Left hindlimb (tissue), 1 donor: ENCODE measurements at regions not wholly inside any gene's neighbourhood (a gene's known extent, or its start where the extent isn't known, plus 50 kb on each side); places are given as distances from the start of the nearest gene placed in this dataset.
"Not testable (repeated sequence)": the region's sequence is repeated elsewhere in the genome, so short reads cannot be mapped to it uniquely, and the experiment has no call there.

Source experiments
- DNase-seq: peaks from one replicate; pipeline ENCODE4 v3.0.0-alpha.2; 2018

DNA sequence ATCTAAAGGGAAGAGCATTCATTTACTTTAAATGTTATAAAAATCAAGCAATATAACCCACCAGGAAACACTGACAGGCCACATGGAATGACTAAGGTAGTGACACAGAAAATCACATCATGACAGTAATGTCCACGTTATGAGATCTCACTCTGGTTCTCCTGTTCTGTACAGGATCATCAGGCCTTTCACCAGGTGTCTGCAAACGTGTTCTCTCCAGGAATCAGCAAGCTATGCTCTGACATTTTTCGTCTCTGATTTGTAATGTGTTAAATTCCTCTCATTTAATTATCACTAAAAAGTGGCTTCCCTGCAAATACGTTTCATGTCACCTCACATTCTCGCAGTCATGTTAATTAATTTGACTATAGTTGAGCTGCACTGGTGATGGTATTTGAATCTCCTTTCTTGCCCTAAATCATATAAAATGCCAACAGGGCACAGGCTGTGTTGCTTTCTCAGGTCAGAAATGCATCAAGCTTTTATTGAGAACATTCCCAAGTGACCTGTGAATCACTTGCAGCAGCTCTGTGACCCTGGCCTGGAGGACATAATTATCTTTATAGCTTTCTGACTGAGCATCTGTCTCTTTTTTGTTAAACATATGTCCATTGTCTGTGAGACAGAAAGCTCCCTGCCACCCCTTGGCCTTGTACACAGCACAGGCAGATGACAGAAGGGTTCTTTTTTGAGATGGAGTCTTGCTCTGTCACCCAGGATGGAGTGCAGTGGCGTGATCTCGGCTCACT is 196.2 kb downstream of the DIRAS2 start:
- no peak for DNase-seq

DNA sequence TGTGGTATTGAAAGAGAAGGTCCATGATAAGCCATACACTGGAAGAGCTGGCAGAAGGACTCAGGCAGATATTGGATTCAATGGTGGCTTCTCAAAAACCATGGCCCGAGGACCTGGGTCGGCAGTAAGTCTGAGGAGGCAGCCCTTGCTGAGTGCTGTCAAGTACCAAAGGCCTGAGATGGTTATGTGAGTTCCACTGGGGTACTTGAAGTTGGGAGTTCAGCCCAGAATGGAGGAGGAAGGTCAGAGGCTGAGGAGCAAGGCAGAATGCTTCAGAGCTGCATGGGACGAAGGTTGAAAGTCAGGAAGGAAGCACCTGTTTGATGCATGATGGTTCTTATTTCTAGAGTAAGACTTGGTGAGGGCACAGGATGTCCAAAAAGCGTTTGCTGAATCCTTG is 194.9 kb downstream of the DIRAS2 start:
- no peak for DNase-seq

DNA sequence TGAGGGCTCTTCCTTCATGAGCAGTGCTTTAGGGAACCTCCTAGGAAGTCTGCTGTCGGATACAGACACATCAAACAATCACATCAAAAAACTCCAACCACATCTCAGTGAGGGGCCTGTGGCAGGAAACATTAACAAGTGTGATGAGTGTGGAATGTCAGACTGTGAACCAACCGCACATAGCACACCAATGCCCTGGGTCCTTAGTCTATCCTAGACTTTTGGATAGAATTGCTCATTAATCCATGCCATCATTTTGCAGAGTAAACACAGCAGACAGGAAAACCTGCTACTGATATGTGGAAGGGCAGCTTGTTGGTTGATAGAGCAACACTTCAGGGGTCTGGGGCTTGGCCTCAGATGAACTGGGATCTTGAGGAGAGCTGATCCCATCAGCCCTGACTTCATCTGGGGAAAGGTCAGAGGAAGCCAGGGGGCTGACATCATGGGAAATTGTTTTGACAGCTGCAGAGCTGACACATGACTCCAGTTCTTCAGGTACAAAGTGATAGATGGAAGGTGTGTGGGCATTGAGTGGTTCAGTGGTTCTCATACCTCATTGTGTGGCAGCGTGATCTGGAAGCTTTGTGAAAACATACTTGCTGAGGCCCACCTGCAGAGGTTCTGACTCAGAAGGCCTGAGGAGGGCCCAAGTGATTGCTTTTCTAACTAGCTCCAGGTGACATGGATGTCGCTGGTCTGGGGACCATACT is 193.3 kb downstream of the DIRAS2 start:
- DNase-seq: no peak

DNA sequence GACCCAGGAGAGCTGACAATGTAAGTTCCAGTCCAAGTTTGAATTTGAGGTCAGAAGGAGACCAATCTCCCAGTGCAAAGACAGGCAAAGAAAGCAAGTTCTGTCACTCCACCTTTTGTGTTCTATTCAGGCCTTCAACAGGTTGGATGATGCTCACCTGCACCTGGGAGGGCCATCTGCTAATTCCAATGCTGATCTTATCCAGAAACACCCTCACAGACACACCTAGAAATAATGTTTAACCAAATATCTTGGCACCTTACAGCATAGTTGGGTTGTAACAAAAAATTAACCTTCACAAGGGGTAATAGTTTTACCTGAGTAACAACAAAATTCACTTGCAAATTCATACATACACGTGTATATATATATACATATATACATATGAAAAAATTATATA is 190.8 kb downstream of the DIRAS2 start:
- no peak for DNase-seq

DNA sequence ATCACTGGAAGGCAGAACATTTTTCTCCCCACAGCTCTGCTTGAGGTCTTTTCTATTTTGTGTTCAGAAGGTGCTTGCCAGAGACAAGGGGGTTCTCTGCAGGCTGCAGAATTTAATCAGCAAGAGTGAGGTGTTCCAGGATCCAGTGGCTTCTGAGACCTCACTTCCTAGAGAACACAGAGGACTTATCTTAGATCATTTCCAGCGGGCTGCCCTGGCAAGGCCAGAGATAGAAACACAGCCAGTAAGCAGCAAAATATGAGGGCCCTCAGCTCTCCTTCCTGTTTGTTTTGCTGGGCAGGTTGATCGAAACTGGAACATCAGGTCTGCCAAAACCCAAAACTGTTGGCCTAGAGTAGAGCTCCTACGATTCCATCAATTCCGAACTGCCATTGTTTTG is 187.3 kb downstream of the DIRAS2 start:
- DNase-seq: no peak

DNA sequence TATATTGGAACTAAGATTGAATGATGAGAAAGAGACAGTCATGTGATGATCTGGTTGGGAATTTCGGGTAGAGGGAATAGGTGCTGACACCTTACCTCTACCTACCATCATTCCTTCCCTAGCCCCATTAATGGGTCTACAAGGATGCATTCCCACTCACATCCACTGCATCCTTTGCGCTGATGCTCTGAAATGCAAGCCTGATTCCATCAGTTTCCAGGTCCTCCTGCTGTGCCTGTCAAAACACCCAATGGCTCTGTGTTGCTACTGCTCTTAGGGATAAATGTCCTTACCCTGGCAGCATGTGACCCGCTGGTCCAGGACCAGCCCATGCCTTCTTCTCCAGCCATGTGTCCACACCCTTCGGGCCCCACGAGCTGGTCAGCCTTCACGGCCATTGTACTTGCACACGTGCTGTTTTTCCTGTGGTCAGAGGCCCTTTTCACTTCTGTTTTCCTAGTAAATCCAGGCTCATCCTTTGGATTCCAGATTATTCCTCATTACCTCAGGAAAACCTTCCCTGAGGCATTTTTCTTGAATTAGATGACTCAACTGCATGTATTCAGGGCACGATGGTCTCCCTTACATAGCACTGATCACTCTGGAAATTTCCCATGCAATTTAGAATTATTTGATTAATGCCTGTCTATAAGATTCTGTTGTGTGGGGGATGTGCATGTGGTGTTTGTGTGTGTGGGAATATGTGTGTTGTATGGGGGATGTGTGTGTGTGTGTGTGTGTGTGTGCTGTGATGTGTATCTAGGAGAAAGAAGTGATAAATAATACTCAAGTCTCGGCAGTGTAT is 185.0 kb downstream of the DIRAS2 start:
- no peak for DNase-seq

DNA sequence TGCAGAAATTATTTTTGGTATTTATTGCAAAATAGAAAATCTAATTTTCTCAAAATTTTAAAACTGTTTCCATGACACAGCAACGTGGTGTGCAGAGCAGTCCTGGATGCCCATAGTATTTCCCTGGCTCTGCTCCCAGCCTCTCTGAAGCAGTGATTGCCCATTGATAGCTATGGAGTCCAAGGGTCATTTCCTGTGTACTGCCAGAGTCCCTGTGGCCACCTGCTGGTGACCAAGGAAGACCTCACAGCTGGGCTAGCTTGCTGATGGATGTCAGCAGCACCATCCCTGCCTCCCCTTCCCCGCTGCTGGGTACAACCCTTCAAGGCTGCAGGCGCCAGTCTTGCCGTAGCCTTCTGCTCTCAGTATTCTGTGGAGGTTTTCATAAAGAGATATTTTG is 184.1 kb downstream of the DIRAS2 start:
- no peak for DNase-seq

DNA sequence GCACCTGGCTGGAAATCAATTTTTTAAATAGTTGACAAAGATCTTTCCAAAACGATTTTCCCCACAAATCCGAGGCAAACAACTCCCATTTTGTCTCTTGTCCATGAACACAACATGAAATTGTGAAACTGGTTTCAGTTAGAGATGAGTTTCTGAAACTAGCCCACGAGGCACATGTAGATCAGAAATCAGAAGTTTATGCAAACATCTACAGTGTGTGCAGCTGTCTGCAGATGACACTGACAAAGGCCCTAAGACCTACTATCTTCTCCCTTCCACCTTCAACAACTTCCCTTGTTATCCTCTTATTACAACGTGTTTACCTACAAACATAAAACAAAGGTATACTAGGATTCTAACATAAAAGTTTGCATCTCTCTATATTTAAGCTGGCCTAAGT is 183.3 kb downstream of the DIRAS2 start:
- no peak for DNase-seq

DNA sequence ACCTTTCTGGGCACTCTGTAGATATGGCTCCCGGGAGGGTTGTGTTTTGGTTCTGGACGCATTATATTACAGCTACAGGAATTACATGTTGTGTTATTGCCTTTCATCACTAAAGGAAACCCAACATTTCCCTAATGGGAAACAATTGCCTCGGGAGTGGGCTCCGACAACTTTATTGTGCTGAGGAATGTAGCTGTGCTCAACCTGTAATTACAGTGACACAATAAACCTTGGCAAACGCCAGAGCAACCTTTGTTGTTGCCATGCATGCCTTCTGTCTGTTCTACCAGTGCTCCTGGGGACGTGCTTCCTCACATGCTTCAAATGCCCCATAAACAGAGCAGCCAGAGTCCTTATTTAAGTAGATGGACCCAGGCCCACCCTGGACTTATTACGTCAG is 182.4 kb downstream of the DIRAS2 start:
- no peak for DNase-seq

DNA sequence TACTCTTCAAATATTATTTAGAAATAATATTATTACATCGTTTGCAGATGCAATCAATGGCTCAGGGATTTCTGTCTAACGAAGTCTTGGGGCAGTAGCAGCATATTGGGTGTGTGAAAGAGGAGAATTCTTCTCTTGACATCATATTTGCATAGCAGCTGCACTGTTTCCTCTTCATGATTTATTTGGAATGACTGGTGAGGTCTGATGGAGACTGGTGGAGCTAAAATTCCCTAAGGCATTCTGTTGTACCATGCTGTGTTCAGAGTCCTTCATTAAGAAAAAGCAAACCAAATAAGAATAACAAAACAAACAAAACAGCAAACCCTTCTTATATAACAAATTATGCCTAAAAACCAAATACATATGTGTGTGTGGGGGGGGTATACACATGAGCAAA is 177.6 kb downstream of the DIRAS2 start:
- no peak for DNase-seq

DNA sequence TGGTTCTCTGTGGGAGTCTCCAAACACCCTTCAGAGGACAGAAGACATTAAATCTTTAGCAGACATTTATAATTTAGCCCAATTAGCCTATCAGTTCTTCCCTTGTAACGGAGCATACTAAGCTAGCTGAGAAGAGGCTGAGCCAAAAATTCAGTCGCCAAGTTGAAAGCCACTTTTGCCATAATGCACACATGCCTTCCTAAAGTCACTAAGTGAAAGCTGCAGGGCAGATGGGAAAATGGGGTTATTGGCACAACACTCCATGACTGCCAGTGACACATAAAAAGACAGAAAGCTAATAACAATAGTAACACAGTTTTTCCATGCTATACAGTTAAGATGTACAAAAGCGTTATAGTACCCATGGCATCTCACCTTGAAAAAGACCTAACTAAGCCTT is 176.2 kb downstream of the DIRAS2 start:
- no peak for DNase-seq

DNA sequence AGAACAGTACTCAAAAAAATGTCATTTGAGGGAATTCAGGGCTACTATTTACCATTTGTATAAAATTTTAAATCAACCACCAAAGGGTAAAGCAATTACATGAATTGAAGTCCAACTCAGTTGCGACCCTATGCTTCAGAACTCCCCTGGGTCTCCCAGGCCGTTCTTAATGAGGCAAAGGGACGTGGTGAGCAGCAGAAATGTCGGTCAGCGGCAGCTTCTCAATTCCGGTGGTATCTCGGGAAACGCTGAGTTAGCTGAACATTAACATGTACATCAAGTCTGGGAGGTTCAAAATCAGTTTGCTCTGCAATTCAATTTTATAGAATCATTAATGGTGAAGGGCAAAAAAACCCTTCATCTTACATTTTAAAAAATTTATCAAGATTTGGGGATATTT is 173.2 kb downstream of the DIRAS2 start:
- DNase-seq: no peak

DNA sequence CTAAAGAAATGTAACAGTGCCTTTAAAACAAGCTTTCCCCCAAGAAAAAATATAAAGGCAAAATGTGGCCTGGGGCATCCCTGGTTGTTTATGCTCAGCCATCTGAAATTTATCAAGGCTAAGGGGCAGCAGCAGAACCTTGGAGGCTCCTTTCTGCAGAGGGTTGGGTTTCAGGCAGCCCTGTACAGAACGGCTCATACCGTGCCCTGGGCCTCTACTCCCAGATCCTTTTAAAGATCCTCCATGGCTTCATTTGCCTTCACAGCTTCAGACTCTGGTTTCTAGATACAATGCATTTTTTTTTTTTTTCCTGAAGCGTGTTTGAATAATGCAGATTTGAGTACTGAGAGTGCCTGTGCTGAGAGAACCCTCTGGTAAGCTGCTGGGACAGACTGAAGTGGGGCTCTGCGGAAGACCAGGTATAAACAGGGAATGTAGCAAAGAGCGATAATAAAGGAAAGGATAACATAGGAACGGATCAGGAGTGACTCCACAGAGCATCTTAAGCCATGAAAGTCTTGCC is 172.7 kb downstream of the DIRAS2 start:
- no peak for DNase-seq

DNA sequence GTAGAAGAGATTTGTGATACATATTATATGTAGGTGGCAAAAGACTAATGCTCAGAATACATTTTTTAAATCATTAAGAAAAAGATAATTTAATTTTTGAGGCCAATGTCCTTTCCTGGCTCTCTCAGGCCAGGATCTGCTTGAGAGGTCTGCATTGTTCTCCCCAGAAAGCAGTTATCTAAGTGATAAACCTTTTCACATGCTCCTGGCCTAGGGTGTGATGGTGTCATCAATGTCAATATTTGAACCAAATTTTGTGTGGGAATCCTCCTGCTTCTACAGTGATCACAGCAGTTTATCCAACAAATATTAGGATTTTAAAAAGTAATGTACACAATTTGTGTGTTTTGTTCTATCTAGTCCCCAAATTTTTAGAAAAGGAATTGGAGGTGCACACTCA is 166.6 kb downstream of the DIRAS2 start:
- no peak for DNase-seq

DNA sequence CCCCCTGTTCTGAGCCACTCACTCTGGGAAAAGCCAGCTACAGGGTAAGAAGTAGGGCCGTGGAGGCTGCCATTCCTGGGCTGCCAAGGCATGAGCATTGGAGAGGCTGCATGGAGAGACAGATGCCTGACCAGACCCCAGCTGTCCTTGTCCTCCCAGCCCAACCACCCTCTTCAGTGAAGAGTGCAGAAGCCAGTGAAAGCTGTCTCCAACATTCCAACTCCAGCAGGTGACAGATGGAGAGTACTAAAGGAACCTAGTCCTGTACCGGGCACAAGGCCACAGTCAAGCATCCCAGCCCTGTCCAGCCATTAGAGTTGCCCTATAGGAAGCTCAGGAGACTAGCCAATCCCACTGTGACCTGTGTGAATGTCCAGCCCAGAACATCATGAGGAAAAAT is 165.1 kb downstream of the DIRAS2 start:
- no peak for DNase-seq

DNA sequence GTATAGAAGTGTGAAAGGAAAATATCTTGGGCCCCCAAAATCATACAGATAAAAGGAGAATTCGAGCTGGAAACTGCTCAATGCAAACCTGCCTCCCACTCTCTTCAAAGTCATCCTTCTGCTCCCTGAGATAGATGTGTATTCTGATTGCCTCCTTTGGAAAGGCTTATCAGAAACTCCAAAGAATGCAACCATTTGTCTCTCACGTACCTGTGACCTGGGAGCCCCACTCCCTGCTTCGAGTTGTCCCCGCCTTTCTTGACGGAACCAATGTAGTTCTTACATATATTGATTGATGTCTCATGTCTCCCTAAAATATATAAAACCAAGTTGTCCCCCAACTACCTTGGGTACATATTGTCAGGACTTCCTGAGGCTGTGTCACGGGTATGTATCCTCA is 163.8 kb downstream of the DIRAS2 start:
- no peak for DNase-seq

DNA sequence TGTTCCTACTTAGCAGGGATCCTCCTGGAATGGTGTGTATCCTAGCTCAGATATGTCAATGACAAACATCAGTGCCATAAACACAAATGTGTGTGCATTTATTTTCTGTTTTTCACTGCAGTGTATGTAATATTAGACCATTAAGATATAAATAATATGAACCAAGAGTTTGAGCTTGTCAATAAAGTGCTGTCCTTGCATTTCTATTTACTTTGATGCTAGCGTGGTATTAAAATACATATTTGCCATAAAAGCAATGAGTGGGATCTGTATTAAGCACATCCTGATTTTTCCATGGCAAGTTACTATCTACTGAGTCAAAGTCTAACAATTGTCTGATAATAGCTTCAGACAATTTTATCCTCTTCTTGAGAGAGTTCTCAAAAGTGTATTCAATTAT is 157.6 kb downstream of the DIRAS2 start:
- no peak for DNase-seq

DNA sequence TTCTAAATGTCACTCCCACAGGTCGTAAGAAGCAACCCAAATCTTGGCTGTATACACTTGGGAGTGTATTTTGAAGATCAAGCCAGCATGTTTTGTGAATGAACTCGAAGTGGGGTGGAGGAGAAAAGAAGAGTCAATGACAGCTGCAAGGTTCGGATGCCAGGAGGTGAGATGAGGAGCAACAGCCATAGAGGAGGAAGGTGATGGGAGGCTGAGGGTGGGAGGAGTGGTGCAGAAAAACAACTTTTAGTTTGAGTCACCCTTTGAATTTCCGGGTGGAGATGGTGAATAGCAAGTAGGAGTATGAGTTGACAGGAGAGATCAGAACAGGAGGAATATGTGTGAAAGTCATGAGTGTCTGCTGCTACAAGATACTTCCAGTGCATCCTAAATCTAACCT is 153.6 kb downstream of the DIRAS2 start:
- DNase-seq: no peak

DNA sequence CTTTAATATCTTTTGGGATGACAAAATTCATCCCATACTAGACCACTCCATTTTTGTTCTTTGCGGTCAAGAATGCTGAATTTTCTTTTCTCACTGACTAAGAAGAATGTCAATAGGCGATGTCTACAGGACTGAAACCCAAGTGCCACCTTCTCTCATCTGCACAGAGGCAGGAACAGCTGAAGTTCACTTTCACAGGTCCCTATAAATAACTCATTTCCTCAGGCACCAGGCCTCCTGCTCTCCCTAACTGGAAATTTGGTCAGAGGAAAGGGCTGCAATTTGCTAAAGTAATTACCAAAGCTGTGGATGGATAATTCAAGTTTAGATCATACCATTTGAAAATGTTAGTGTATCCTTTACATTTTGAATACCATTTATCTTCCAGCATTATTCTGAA is 142.9 kb downstream of the DIRAS2 start:
- DNase-seq: no peak

DNA sequence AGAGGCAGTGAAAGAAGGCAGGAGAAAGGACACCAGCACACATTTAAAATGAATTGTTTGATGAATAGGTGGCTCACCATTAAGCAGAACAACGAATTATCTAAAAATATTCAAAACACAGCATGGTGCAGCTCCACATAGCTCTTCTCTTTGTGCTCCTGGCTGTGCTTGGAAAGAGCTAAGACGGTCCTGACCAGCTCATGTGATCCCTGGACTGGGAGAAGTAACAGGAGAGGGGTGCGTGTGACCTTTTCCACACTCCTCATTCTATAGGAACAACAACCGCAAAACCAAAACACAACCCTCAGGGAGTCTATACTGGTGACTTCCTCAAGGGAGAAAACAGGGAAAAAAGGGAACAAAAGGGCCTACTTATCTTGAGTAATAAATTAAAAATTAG is 140.5 kb downstream of the DIRAS2 start:
- no peak for DNase-seq

DNA sequence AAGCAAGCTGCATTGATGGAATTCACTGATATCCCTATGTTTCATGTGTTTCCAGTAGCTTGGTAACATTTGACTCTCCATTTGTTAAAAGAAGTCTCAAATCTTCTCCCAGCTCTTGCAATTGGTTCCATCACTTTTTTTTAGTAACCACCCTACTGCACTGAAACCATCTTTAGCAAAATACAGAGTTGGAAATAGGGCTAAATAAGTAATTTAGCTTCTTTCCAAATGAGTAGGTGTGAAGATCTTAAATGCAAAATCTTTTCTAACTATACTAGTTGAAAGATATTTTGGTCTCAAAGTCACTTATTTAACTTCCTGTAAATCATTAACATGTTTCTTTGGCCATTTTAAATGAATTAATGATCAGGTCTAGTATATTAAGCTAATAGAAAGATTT is 138.1 kb downstream of the DIRAS2 start:
- DNase-seq: no peak

DNA sequence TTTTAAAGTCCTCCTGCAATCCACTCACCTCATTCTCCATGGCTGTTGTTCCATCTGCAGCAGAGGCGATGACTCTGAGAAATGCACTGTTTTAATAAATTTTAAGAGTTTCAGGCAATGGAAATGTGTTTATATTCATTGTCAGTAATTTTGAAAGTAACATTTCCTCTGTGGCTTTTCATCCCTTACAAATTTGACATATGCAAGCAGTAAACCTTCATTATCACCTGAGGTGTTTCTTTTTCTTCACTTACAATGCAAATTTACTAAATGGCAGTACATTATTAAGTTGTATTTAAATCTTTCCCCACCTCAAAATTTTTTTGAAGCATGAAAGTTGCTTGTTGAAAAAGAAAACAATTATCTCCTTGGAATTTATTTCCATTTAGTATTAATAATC is 136.9 kb downstream of the DIRAS2 start:
- no peak for DNase-seq

DNA sequence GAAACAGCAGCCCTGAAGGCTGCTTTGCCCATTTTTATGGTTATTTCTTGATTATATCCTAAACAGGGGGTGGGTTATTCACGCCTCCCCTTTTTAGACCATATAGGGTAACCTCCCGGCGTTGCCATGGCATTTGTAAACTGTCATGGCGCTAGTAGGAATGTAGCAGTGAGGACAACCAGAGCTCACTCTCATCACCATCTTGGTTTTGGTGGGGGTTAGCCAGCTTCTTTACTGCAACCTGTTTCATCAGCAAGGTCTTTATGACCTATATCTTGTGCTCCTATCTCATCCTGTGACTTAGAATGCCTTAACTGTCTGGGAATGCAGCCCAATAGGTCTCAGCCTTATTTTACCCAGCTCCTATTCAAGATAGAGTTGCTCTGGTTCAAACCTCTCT is 136.2 kb downstream of the DIRAS2 start:
- DNase-seq: not testable (repeated sequence)

DNA sequence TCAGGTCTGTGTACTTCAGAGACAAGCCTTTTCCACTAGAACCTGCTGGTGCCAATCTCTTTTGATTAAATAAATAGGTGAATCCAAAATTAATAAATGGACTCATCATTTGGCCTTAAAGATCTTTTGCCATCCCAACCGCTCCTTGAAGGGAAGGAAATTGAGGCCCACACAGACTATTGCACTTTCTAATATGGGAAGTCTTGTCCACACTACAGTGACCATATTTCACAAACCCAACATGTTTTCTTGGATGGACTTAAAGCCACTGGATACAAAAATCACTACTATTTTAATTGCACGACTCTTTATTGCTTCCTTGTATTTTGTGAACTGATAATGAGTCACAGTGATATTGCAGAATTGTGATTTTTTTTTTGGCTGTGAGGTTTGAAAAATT is 135.0 kb downstream of the DIRAS2 start:
- DNase-seq: no peak
